IMR-90 (cell line): ENCODE measurements at regions not wholly inside any gene's neighbourhood (a gene's known extent, or its start where the extent isn't known, plus 50 kb on each side); places are given as distances from the start of the nearest gene placed in this dataset.

Experiments used
- ATAC-seq: fragments of 200-7000 bp; cut with Tn5 transposase; 2 replicates; pipeline ENCODE4 v1.9.1; 2020; ENCODE audit warnings: low read depth, mild to moderate bottlenecking, moderate library complexity
- BruUV-seq: library from RNA; stranded (reverse); fragments of 400-500 nt; replicated peaks from 2 replicates; lab custom pipeline; 2021; lab: Mats Ljungman, UMichigan
- CTCF ChIA-PET: fragments of 300-600 bp; formaldehyde crosslinking; extraction: SDS; loops from one replicate; lab custom pipeline; 2021; ENCODE audit warnings: antibody characterized with exemption; lab: Yijun Ruan, JAX
- POLR2A ChIA-PET: fragments of 300-600 bp; sonication (Branson Sonifier 250); formaldehyde crosslinking; loops from one replicate; lab custom pipeline; 2022; ENCODE audit warnings: antibody characterized with exemption; ENCODE audit not compliant: unreplicated experiment; lab: Charles Lee
- DNase-seq: peaks from one replicate; pipeline ENCODE4 v3.0.0; 2013
- H2AFZ ChIP-seq: replicated peaks from 2 replicates; pipeline ENCODE3; 2013; ENCODE audit warnings: low read length, mild to moderate bottlenecking; ENCODE audit not compliant: poor library complexity
- H2AK5ac ChIP-seq: 2 replicates; pipeline ENCODE4 v1.6.1; 2013; ENCODE audit warnings: low read depth, low read length, inconsistent platforms
- H2AK9ac ChIP-seq: replicated peaks from 2 replicates; pipeline ENCODE3; 2013; ENCODE audit warnings: mild to moderate bottlenecking, low read depth, low read length, moderate library complexity; ENCODE audit not compliant: poor library complexity
- H2BK120ac ChIP-seq: 2 replicates; pipeline ENCODE4 v1.6.1; 2013; ENCODE audit warnings: low read depth, low read length, inconsistent platforms
- H2BK15ac ChIP-seq: 3 replicates; pipeline ENCODE4 v1.6.1; 2013; ENCODE audit warnings: low read depth, low read length, inconsistent platforms
- H2BK20ac ChIP-seq: 2 replicates; pipeline ENCODE4 v1.6.1; 2013; ENCODE audit warnings: low read depth, mild to moderate bottlenecking, inconsistent platforms, low read length, moderate library complexity
- H2BK5ac ChIP-seq: 2 replicates; pipeline ENCODE4 v1.6.1; 2013; ENCODE audit warnings: mild to moderate bottlenecking, low read depth, low read length, inconsistent platforms; ENCODE audit not compliant: poor library complexity, severe bottlenecking
- H3K14ac ChIP-seq: replicated peaks from 2 replicates; pipeline ENCODE4 v1.6.1; 2013; ENCODE audit warnings: low read depth, low read length, inconsistent platforms
- H3K18ac ChIP-seq: 2 replicates; pipeline ENCODE4 v1.6.1; 2013; ENCODE audit warnings: low read depth, low read length, control low read depth
- H3K23ac ChIP-seq: 2 replicates; pipeline ENCODE4 v1.6.1; 2013; ENCODE audit warnings: low read depth, low read length, inconsistent platforms
- H3K27ac ChIP-seq: 2 replicates; pipeline ENCODE4 v1.5.1; 2013; ENCODE audit warnings: mild to moderate bottlenecking, control low read depth, low read length; ENCODE audit not compliant: insufficient read depth
- H3K27me3 ChIP-seq: 2 replicates; pipeline ENCODE4 v1.6.1; 2013; ENCODE audit warnings: low read length; ENCODE audit not compliant: control insufficient read depth, insufficient read depth
- H3K36me3 ChIP-seq: 2 replicates; pipeline ENCODE4 v1.6.1; 2013; ENCODE audit warnings: low read length, mixed read lengths; ENCODE audit not compliant: control insufficient read depth, insufficient read depth
- H3K4ac ChIP-seq: 2 replicates; pipeline ENCODE4 v1.6.1; 2013; ENCODE audit warnings: low read depth, low read length, inconsistent platforms
- H3K4me1 ChIP-seq: 2 replicates; pipeline ENCODE4 v1.6.1; 2013; ENCODE audit warnings: low read length, mixed read lengths; ENCODE audit not compliant: control insufficient read depth, insufficient read depth
- H3K4me2 ChIP-seq: 2 replicates; pipeline ENCODE4 v1.6.1; 2013; ENCODE audit warnings: low read depth, mild to moderate bottlenecking, control low read depth, low read length, moderate library complexity
- H3K4me3 ChIP-seq: 2 replicates; pipeline ENCODE4 v1.5.1; 2013; ENCODE audit warnings: low read depth, mild to moderate bottlenecking, control low read depth, low read length, moderate library complexity; ENCODE audit not compliant: insufficient read depth
- H3K56ac ChIP-seq: 2 replicates; pipeline ENCODE4 v1.6.1; 2013; ENCODE audit warnings: low read length, inconsistent platforms; ENCODE audit not compliant: insufficient read depth; ENCODE audit errors: extremely low read depth
- H3K79me1 ChIP-seq, 2 experiments: 2 replicates each; pipeline ENCODE4 v1.6.1; 2013; ENCODE audit warnings: low read length in 2 of 2, inconsistent platforms in 1 of 2, low read depth in 1 of 2
- H3K9ac ChIP-seq: 2 replicates; pipeline ENCODE4 v1.6.1; 2013; ENCODE audit warnings: low read depth, low read length, control low read depth
- H3K9me1 ChIP-seq: 2 replicates; pipeline ENCODE4 v1.6.1; 2013; ENCODE audit warnings: low read length, inconsistent platforms; ENCODE audit not compliant: insufficient read depth
- H3K9me3 ChIP-seq: 2 replicates; pipeline ENCODE4 v1.6.1; 2013; ENCODE audit warnings: low read length; ENCODE audit not compliant: control insufficient read depth, insufficient read depth
- H4K20me1 ChIP-seq: 2 replicates; pipeline ENCODE4 v1.6.1; 2013; ENCODE audit warnings: low read length, inconsistent platforms; ENCODE audit not compliant: insufficient read depth
- H4K5ac ChIP-seq: 2 replicates; pipeline ENCODE4 v1.6.1; 2013; ENCODE audit warnings: mild to moderate bottlenecking, low read depth, low read length, control low read depth
- H4K8ac ChIP-seq, 2 experiments: 2 replicates each; pipeline ENCODE4 v1.6.1; 2013; ENCODE audit warnings: low read depth in 2 of 2, low read length in 2 of 2, control low read depth in 1 of 2, inconsistent platforms in 1 of 2
- H4K91ac ChIP-seq: 2 replicates; pipeline ENCODE4 v1.6.1; 2013; ENCODE audit warnings: low read depth, low read length, inconsistent platforms; ENCODE audit not compliant: insufficient read depth
- BHLHE40 ChIP-seq: fragments of 150-350 bp; IDR thresholded peaks from 2 replicates; pipeline ENCODE4 v1.6.1; 2016; ENCODE audit warnings: mild to moderate bottlenecking, low read depth, low read length
- CEBPB ChIP-seq: IDR thresholded peaks from 2 replicates; pipeline ENCODE4 v1.6.1; 2012; ENCODE audit warnings: low read depth, low read length, improper control_type of control experiment
- FOS ChIP-seq: fragments of 150-350 bp; IDR thresholded peaks from 2 replicates; pipeline ENCODE4 v1.6.1; 2016; ENCODE audit warnings: low read depth, low read length
- MAFK ChIP-seq: IDR thresholded peaks from 2 replicates; pipeline ENCODE4 v1.6.1; 2012; ENCODE audit warnings: low read depth, low read length, improper control_type of control experiment
- MXI1 ChIP-seq: IDR thresholded peaks from 2 replicates; pipeline ENCODE4 v1.6.1; 2012; ENCODE audit warnings: low read depth, mild to moderate bottlenecking, low read length, moderate library complexity, borderline replicate concordance
- NFE2L2 ChIP-seq: fragments of 150-350 bp; IDR thresholded peaks from 2 replicates; pipeline ENCODE4 v1.6.1; 2016; ENCODE audit warnings: low read depth, mild to moderate bottlenecking, low read length
- POLR2A ChIP-seq: IDR thresholded peaks from 2 replicates; pipeline ENCODE4 v1.6.1; 2012; ENCODE audit warnings: mild to moderate bottlenecking, low read depth, low read length
- WGBS, 2 experiments: methylation state at CpG; one replicate each; pipeline versions ENCODE4 v1.1.5 to v1.1.7; 2013; ENCODE audit warnings: missing lambda C conversion rate in 2 of 2; ENCODE audit not compliant: insufficient read length in 1 of 2; ENCODE audit errors: extremely low coverage in 2 of 2; 5-methylcytosine and 5-hydroxymethylcytosine counted together
- dilution Hi-C: fragments of 300-500 bp; cut with HindIII; formaldehyde crosslinking; loops from one replicate; pipeline ENCODE4 v1.14.3; 2018; ENCODE audit warnings: low sequenced_read_pairs; ENCODE audit not compliant: unreplicated experiment
- in situ Hi-C: fragments of 300-500 bp; cut with MboI; formaldehyde crosslinking; loops from 3 replicates; pipeline ENCODE4 v1.14.3; 2019; ENCODE audit warnings: low sequenced_read_pairs, inconsistent platforms, mixed read lengths
- intact Hi-C: fragments of 100-400 bp; cut with micrococcal nuclease; formaldehyde crosslinking; loops from 2 replicates; pipeline ENCODE4 v1.10.0; 2022

DNA sequence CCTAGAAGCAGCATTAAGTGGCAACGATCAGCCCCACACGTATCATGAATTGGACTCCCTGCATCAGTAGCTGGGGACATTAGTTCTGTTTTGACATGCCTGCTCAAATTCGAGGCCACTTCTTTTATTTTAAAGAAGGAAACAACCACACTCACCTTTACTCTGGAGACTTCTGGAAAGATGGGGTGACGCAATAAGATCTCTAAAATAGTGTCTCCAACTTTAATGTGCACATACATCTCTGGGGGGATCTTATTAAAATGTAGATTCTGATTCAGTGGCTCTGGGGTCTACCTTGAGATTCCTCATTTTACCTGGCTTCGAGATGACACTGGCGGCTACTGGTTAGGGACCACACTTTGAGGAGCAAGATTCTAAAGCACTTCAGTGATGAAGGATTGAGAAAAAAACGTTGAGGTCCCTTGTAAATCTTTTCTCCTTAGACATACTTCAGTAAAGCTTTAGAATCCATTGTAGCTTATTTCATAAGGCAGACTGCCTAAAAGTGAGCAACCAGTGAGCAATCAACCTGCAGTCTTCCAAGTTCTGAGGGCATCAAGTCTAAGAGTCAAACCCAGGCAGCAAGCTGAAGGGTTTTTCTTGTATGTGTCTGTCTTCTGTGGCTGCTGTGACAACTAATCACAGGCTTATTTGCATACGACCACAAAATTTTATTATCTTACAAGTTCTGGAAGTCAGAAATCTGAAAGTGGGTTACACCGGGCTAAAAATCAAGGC lies 718.6 kb upstream of the TBX3 start:
- POLR2A ChIA-PET, result no interaction called here
- 60% methylated on average over 1 of the region's 9 CpGs; no CpG with 5 or more reads in 1 of the 2 experiments for WGBS, 2 experiments

More for the DNA sequence above, 718.6 kb upstream of the TBX3 start:
- H3K9me1 ChIP-seq, result peaks cover 5% of the 10 kb centered on the region
- H4K91ac ChIP-seq, result no peak overlapping the region
- no peak overlapping the region for H4K5ac ChIP-seq
- BruUV-seq, result no TSS peak
- peaks cover 5% of the 10 kb centered on the region for H3K9me3 ChIP-seq
- 0 out of 2 replicates have a peak overlapping the region, but pooled peaks have one; percentile 30 for H2AK5ac ChIP-seq
- no peaks in the 10 kb centered on the region for H3K79me1 ChIP-seq
- TF ChIP-seq MXI1, result no peak
- TF ChIP-seq BHLHE40, result no peak
- no peak for TF ChIP-seq POLR2A
- no peak for TF ChIP-seq FOS
- no peak for TF ChIP-seq NFE2L2
- peak; percentile 66 for TF ChIP-seq CEBPB
- TF ChIP-seq MAFK, result no peak
- no peak overlapping the region for H2BK5ac ChIP-seq
- dilution Hi-C loops, result no loop called here
- CTCF ChIA-PET, result no interaction called here
- no peak overlapping the region for H3K56ac ChIP-seq
- no peaks in the 10 kb centered on the region for H3K36me3 ChIP-seq
- peak; percentile 56 for DNase-seq
- no peak overlapping the region for H3K23ac ChIP-seq
- no peak overlapping the region for H2AK9ac ChIP-seq
- peaks cover 8% of the 10 kb centered on the region for H3K4me1 ChIP-seq
- no peak overlapping the region for H2AFZ ChIP-seq
- H3K4me2 ChIP-seq, result no peak overlapping the region
- H3K4ac ChIP-seq, result peak overlapping the region; percentile 3; the same call in 1 of the 2 replicates
- H2BK120ac ChIP-seq, result no peak overlapping the region
- H4K8ac ChIP-seq, result no peak overlapping the region
- no peak overlapping the region for H2BK20ac ChIP-seq
- intact Hi-C loops, result no loop called here
- H3K4me3 ChIP-seq, result no peak overlapping the region
- in situ Hi-C loops, result no loop called here
- H3K27ac ChIP-seq, result no peak overlapping the region
- H3K14ac ChIP-seq, result no peak overlapping the region
- peak overlapping the region; percentile 71; the same call in 2 of the 3 replicates for H2BK15ac ChIP-seq
- no peak for ATAC-seq
- no peaks in the 10 kb centered on the region for H4K20me1 ChIP-seq
- no peak overlapping the region for H3K9ac ChIP-seq
- peak overlapping the region; percentile 18; the same call in 1 of the 2 replicates for H3K18ac ChIP-seq
- H3K27me3 ChIP-seq, result no peaks in the 10 kb centered on the region
